ENCODE measurements at regions not wholly inside any gene's neighbourhood (a gene's known extent, or its start where the extent isn't known, plus 50 kb on each side); places are given as distances from the start of the nearest gene placed in this dataset.
"Not testable (repeated sequence)": the region's sequence is repeated elsewhere in the genome, so short reads cannot be mapped to it uniquely, and the experiment has no call there.

DNA sequence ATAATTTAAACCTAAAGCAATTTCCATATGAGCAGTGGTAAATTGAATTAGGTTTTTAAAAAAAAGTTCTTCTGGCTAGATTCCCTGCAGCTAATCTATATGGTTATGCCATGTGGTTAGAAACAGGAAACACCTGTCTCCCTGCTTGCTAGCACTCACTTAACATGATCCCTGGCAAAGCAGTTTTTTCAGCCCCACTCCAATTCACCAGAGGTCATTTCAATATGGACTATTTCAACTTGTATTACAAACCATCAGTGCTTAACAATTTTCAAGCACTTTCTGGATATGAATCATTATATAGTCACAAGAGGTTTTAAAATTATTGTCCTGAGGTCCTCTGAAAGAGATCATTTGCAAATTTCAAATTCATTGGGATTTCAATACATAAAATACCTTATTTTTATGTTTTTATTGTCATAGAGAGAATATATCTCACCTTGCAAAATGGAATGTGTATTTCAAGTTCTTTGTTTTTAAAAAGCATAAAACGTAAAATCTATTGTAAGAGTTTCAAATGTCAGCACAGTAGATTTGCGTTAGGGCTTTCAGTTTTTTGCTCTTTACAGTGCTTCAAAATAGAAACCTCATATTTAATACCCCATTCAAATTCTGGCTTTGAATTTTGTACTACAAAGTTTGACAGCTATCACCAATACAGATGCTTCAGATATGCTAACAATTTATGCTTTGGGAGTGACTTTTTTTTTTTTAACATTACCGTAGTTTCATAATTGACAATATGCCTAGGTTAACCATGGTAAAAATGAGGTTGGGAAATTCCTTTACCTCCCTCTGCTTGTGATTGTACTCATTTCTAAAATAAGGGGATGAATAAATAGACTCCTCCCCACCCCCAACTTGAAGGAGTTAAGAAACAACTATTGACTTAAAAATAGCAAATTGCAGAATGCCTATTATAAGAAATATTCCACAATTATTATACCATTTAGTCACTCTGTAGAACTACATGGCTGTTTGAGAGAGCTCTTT, 117.5 kb upstream of the HGF start:
- no peak overlapping the region for H3K27ac Mint-ChIP-seq
- H3K4me1 Mint-ChIP-seq (ENCODE audit: low read depth), result peaks cover 18% of the 10 kb centered on the region
- H3K4me3 Mint-ChIP-seq, result no peak overlapping the region
- H3K27me3 Mint-ChIP-seq, result no peaks in the 10 kb centered on the region
- H3K9me3 Mint-ChIP-seq, result no peaks in the 10 kb centered on the region
- H3K36me3 Mint-ChIP-seq (ENCODE audit: low read depth), result no peaks in the 10 kb centered on the region
- intact Hi-C loops (cut with micrococcal nuclease), result no loop called here

DNA sequence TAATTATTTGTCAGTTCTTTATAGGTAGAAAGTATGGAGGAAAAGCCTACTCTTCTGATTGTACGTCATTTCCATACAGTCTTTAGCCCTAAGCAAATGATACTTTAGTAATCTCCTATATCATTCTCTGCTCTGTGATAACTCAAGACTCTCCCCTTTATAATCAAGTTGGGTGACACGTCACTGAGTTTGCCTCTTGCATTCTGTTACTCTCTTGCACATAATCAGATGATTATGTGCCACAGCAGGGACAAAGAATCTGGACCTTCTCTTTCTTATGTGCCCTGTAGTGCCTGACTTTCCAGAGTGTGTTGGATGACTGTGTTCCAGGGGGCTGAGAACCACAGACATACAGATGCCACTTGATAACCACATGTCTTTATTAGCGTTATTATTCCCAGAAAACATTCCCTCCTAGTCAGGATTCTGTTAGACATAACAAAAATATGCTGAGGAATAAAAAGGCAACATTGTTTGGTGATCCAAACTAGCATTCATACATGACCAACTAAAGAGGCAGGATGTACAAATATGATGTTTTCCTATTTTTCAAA, 116.4 kb upstream of the HGF start:
- Mint-ChIP-seq H3K27ac (no peak overlapping the region), H3K9me3 (no peaks in the 10 kb centered on the region), H3K4me1 (ENCODE audit: low read depth) (peaks cover 14% of the 10 kb centered on the region), H3K27me3 (no peaks in the 10 kb centered on the region), H3K36me3 (ENCODE audit: low read depth) (no peaks in the 10 kb centered on the region), H3K4me3 (no peak overlapping the region)
- intact Hi-C loops (cut with micrococcal nuclease), result no loop called here

DNA sequence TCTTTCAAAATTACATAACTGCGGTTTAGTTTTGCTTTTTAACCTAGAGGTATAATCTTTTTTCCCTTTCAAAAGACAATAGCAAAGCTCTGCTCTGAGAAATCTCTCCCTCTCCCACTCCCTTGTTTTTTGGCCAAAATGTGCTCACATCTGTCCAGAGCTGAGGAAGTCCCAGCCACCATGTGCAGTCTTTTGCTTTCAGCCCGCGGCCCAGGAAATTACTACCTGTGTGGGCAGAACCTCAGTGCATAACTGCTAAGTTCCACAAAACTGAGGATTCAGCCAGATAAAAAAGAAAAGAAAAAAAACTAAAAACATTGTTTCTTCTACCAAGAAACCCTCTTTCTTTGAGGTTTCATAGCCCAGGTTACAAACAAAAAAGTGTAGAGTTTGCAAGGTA, 115.0 kb upstream of the HGF start:
- H3K36me3 Mint-ChIP-seq (ENCODE audit: low read depth), result no peaks in the 10 kb centered on the region
- intact Hi-C loops (cut with micrococcal nuclease), result no loop called here
- H3K27ac Mint-ChIP-seq, result no peak overlapping the region
- H3K4me3 Mint-ChIP-seq, result no peak overlapping the region
- no peaks in the 10 kb centered on the region for H3K9me3 Mint-ChIP-seq
- no peaks in the 10 kb centered on the region for H3K27me3 Mint-ChIP-seq
- H3K4me1 Mint-ChIP-seq (ENCODE audit: low read depth), result peaks cover 10% of the 10 kb centered on the region

DNA sequence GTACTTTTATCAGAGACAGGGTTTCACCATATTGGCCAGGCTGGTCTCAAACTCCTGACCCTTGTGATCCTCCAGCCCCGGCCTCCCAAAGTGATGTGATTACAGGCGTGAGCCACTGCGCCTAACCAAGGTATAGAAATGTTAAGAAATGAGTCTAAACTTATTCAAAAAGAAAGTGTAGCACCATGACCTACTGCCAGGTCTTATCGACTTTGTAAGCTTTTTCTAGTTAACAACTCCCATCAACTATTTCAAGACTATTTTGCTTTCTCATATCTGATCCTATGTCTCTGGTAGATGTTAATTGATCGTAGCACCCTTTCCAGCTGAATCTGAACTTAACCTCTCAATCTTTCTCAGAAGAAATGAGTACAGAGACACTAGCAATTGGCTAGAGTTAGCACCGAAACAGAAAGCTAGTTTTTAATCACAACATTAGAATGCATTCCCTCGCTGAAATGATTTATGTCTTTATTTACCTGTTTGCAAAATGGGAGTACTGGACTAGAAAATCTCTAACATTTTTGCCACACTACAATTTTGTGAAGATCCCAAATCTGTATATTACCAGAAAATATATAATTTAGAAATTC, 114.0 kb upstream of the HGF start:
- intact Hi-C loops (cut with micrococcal nuclease), result no loop called here
- no peaks in the 10 kb centered on the region for H3K36me3 Mint-ChIP-seq (ENCODE audit: low read depth)
- H3K9me3 Mint-ChIP-seq, result no peaks in the 10 kb centered on the region
- H3K27ac Mint-ChIP-seq, result no peak overlapping the region
- H3K27me3 Mint-ChIP-seq, result no peaks in the 10 kb centered on the region
- peaks cover 10% of the 10 kb centered on the region for H3K4me1 Mint-ChIP-seq (ENCODE audit: low read depth)
- no peak overlapping the region for H3K4me3 Mint-ChIP-seq

DNA sequence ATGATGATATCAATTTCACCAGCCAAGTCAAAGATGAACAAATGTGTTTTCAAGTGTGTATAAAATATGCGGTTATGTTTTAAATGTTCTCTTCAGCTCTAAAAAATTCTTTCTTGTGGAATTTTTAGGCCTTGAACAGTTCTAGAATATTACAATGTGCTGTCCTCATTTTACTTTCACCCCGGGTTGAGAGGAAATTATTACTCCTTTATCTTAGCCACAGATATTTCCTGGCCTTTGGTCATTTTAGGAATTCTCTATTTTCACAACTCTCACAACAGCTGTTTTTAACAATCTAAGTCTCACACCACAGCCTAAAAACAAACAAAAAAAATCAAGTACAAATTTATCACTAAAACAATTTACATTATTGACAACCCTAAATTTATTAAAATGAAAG, 112.2 kb upstream of the HGF start:
- H3K27ac Mint-ChIP-seq, result no peak overlapping the region
- no peaks in the 10 kb centered on the region for H3K27me3 Mint-ChIP-seq
- H3K36me3 Mint-ChIP-seq (ENCODE audit: low read depth), result no peaks in the 10 kb centered on the region
- no peak overlapping the region for H3K4me3 Mint-ChIP-seq
- no peaks in the 10 kb centered on the region for H3K9me3 Mint-ChIP-seq
- intact Hi-C loops (cut with micrococcal nuclease), result no loop called here
- peaks cover 10% of the 10 kb centered on the region for H3K4me1 Mint-ChIP-seq (ENCODE audit: low read depth)

DNA sequence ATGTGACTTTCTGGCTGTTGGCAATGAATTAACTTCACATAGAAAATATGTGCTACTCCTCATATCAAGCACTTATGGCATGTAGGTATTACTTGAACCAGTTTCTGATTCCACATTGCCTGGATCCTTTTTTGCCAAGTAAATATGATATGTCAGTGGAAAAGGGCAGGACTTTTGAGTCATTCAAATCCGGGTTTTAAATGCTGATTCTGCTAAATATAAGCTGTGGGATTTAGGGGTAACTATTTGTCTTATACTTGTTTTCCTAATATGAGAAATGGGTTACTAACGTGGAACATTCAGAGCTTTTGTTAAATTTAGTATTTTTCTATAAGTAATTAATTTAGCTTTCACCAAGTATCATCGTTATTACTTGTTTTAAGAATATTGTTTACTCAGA, 108.0 kb upstream of the HGF start:
- intact Hi-C loops (cut with micrococcal nuclease), result no loop called here
- no peak overlapping the region for H3K4me3 Mint-ChIP-seq
- H3K9me3 Mint-ChIP-seq, result no peaks in the 10 kb centered on the region
- H3K4me1 Mint-ChIP-seq (ENCODE audit: low read depth), result no peaks in the 10 kb centered on the region
- H3K36me3 Mint-ChIP-seq (ENCODE audit: low read depth), result no peaks in the 10 kb centered on the region
- H3K27ac Mint-ChIP-seq, result no peak overlapping the region
- H3K27me3 Mint-ChIP-seq, result no peaks in the 10 kb centered on the region

DNA sequence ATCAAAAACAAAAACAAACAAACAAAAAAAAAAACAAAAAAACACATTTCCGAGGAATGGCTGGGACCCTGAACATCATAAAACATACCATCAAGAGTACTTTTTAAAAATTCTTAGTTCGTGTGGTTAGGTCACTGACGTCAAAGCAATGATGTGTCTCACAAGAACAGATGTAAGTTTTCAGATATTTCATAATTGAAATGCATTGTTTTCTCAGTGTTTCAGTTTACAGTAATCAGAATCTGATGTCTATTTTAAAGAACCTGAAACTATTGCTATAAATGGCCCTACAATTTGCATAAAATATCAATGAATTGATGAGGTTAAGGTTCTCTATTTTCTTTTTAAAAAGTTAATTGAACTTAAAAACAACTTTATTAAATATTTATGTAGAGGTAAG, 103.7 kb upstream of the HGF start:
- peaks cover 5% of the 10 kb centered on the region for H3K4me1 Mint-ChIP-seq (ENCODE audit: low read depth)
- no peak overlapping the region for H3K27ac Mint-ChIP-seq
- peaks cover 14% of the 10 kb centered on the region for H3K9me3 Mint-ChIP-seq
- no peaks in the 10 kb centered on the region for H3K27me3 Mint-ChIP-seq
- H3K36me3 Mint-ChIP-seq (ENCODE audit: low read depth), result no peaks in the 10 kb centered on the region
- H3K4me3 Mint-ChIP-seq, result no peak overlapping the region
- intact Hi-C loops (cut with micrococcal nuclease), result no loop called here

DNA sequence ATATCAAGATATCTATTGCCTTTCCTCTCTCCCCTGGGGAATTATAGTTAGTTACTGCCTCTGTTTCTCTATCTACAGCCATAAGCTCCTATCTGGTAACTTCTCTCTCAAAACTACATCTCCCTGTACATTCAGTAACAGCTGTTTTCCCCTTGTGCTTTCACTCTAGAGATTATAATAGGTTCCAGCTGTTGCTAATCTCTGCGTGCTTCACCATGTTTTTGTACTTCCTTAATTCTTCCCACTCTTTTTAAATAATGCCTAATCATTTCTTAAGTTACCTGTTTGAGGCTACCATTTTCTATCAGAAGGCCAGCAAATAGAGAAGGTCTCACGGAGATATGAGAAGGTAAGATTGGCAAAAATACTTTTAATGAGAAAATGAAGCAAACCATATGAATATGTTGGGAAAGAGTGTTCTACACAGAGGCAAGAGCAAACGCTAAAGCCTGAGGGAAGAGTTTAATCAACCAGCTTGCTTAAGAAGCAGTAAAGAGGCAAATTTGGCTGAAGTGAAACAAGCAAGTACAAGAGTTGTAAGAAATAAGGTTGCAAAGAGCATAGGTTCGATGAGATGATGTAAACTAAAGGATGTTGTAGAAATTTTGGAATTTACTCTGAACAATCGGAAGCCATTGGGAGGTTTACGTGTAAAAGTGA, 101.9 kb upstream of the HGF start:
- intact Hi-C loops (cut with micrococcal nuclease), result no loop called here
- Mint-ChIP-seq H3K27me3 (no peaks in the 10 kb centered on the region), H3K36me3 (ENCODE audit: low read depth) (no peaks in the 10 kb centered on the region), H3K4me3 (no peak overlapping the region), H3K9me3 (peaks cover 14% of the 10 kb centered on the region), H3K4me1 (ENCODE audit: low read depth) (peaks cover 5% of the 10 kb centered on the region), H3K27ac (no peak overlapping the region)

DNA sequence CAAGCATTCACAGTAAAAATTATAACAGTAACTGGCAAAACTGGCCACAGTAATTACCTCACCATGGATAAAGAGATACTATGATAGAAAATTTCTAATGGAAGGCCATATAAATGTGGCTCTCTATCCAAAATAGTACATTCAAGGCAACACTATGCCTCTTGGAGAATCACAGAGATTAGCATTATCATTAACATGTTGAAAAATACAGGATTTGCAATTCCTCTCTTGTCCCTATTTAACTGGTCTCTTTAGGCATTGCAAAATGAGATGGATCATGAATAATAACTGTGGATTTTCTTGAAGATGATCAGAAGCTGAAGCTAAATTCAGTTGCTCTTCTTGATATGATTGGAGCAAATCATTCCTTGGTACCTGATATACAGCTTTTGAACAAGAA, 100.8 kb upstream of the HGF start:
- intact Hi-C loops (cut with micrococcal nuclease), result no loop called here
- Mint-ChIP-seq H3K9me3 (peaks cover 14% of the 10 kb centered on the region), H3K4me1 (ENCODE audit: low read depth) (peaks cover 5% of the 10 kb centered on the region), H3K27ac (no peak overlapping the region), H3K27me3 (no peaks in the 10 kb centered on the region), H3K36me3 (ENCODE audit: low read depth) (no peaks in the 10 kb centered on the region), H3K4me3 (no peak overlapping the region)

DNA sequence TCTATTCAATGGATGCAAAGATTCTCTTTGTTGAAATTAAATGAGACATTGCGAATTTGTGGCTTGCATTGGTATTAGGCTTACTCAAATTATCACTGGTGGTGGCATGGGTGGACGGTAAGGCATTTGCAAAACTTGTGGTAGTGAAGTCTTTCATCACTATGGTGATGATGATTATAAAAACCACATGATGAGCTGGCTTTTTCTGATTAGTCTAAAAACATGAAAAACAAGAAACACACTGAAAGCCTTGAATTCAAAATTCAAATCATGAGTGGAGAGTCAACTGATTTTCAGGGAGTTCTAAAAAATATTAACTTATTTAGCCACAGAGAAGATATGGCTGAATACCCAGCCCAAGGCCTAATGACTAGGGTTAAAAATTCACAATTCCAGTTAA, 99.8 kb upstream of the HGF start:
- Mint-ChIP-seq H3K9me3 (peaks cover 14% of the 10 kb centered on the region), H3K4me1 (ENCODE audit: low read depth) (peaks cover 5% of the 10 kb centered on the region), H3K36me3 (ENCODE audit: low read depth) (no peaks in the 10 kb centered on the region), H3K4me3 (no peak overlapping the region), H3K27me3 (no peaks in the 10 kb centered on the region), H3K27ac (no peak overlapping the region)
- intact Hi-C loops (cut with micrococcal nuclease), result no loop called here

DNA sequence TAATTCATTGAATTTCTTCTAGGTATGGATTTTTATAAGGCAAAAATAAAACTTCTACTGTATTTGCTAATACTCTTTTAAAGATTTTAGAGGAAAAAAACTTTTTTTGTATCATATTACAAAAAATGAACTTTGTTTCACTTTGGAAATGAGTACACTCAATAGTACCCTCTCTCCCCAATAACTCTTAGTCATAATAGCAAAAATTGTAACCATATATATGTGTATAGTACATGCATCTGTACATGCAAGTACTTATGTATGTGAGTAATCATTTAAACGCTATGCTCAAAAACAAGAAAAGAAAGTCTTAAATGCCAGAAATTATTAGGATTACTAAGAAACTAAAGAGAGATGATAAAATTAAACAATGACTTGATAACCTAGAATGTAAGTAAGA, 95.9 kb upstream of the HGF start:
- peaks cover 5% of the 10 kb centered on the region for H3K4me1 Mint-ChIP-seq (ENCODE audit: low read depth)
- H3K9me3 Mint-ChIP-seq, result peaks cover 15% of the 10 kb centered on the region
- no peak overlapping the region for H3K27ac Mint-ChIP-seq
- intact Hi-C loops (cut with micrococcal nuclease), result no loop called here
- no peaks in the 10 kb centered on the region for H3K27me3 Mint-ChIP-seq
- H3K36me3 Mint-ChIP-seq (ENCODE audit: low read depth), result no peaks in the 10 kb centered on the region
- H3K4me3 Mint-ChIP-seq, result no peak overlapping the region

DNA sequence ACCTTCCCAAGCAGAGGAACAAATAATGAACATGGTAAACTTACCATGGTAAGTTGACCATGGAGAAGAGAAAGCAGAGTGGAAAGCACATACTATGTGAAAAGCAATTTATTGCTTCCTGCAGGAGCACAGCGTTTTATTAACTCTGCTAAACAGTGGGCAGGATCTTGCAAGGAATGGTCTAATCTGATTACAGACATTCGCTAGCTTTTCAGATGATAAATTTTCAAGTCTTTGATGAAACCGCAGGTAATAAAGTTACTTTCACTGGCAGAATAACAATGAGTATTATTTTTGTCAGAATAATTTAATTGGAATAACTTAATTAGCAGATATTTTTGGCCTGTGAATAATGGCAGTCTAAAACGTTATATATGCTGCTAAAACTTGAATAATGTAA, 89.6 kb upstream of the HGF start:
- Mint-ChIP-seq H3K4me3 (no peak overlapping the region), H3K4me1 (ENCODE audit: low read depth) (no peaks in the 10 kb centered on the region), H3K36me3 (ENCODE audit: low read depth) (no peaks in the 10 kb centered on the region), H3K27me3 (no peaks in the 10 kb centered on the region), H3K9me3 (peaks cover 10% of the 10 kb centered on the region), H3K27ac (no peak overlapping the region)
- intact Hi-C loops (cut with micrococcal nuclease), result no loop called here

DNA sequence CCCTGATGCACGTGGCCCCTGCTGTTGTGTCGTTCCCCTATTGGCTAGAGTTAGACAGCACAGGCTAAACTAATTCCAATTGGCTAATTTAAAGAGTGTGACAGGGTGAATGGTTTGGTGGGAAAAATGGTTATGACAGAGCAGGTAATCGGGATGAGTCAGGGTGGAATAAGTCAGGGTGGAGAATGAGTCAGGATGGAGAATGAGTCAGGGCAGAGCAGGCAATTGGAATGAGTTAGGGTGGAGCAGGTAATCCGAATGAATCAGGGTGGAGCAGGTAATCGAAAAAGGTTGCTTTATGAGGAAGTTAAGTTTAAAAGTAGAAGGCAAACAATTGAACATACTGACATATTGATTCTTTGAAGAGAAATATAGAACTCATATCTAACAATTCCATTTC, 89.0 kb upstream of the HGF start:
- H3K4me3 Mint-ChIP-seq; intact Hi-C loops (cut with micrococcal nuclease); H3K27ac Mint-ChIP-seq; H3K36me3 Mint-ChIP-seq (ENCODE audit: low read depth); H3K9me3 Mint-ChIP-seq; H3K27me3 Mint-ChIP-seq; H3K4me1 Mint-ChIP-seq (ENCODE audit: low read depth): not testable (repeated sequence)

DNA sequence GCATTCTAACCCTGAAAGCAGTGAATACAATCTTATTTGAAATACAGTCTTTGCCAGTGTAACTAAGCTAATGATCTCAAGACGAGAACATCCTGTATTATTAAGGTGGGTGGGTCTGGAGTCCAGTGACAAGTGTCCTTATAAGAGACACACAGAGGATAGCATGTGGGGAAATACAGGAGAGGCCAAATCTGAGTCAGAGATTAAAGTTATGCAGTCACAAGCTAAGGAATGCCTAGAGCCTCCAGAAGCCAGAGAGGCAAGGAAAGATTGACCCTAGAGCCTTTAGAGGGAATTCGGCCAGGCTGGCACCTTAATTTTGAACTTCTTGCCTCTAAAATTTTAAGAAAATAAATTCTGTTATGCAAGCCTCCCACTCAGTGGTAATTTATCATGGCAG, 87.5 kb upstream of the HGF start:
- Mint-ChIP-seq H3K27ac (no peak overlapping the region), H3K27me3 (no peaks in the 10 kb centered on the region), H3K9me3 (peaks cover 10% of the 10 kb centered on the region), H3K36me3 (ENCODE audit: low read depth) (no peaks in the 10 kb centered on the region), H3K4me1 (ENCODE audit: low read depth) (no peaks in the 10 kb centered on the region), H3K4me3 (no peak overlapping the region)
- intact Hi-C loops (cut with micrococcal nuclease), result no loop called here
